Skeletal muscle tissue (tissue), 3 donors: ENCODE measurements at regions not wholly inside any gene's neighbourhood (a gene's known extent, or its start where the extent isn't known, plus 50 kb on each side); places are given as distances from the start of the nearest gene placed in this dataset.

ENCODE experiments used
- H3K27ac ChIP-seq: one replicate; pipeline ENCODE4 v1.7.0; 2013; ENCODE audit warnings: mild to moderate bottlenecking, low read depth, low read length, inconsistent platforms
- H3K27me3 ChIP-seq, 3 donors: one replicate each; pipeline ENCODE4 v1.7.0; 2013; ENCODE audit warnings: low read length in 3 of 3; ENCODE audit not compliant: control insufficient read depth in 3 of 3, insufficient read depth in 3 of 3
- H3K36me3 ChIP-seq, 3 donors: one replicate each; pipeline ENCODE4 v1.7.0; 2013; ENCODE audit warnings: low read length in 3 of 3; ENCODE audit not compliant: control insufficient read depth in 3 of 3, insufficient read depth in 3 of 3
- H3K4me1 ChIP-seq, 3 donors: one replicate each; pipeline ENCODE4 v1.7.0; 2013; ENCODE audit warnings: low read length in 3 of 3, mild to moderate bottlenecking in 3 of 3; ENCODE audit not compliant: control insufficient read depth in 3 of 3, insufficient read depth in 3 of 3
- H3K4me3 ChIP-seq, 3 donors: one replicate each; pipeline ENCODE4 v1.7.0; 2013; ENCODE audit warnings: low read length in 3 of 3
- H3K9ac ChIP-seq, 3 donors: one replicate each; pipeline ENCODE4 v1.7.0; 2013; ENCODE audit warnings: low read length in 3 of 3, mild to moderate bottlenecking in 3 of 3, moderate library complexity in 2 of 3, low read depth in 1 of 3
- H3K9me3 ChIP-seq, 3 donors: one replicate each; pipeline ENCODE4 v1.7.0; 2013; ENCODE audit warnings: low read length in 3 of 3; ENCODE audit not compliant: control insufficient read depth in 3 of 3
- donor health status: Osteomylitis.

DNA sequence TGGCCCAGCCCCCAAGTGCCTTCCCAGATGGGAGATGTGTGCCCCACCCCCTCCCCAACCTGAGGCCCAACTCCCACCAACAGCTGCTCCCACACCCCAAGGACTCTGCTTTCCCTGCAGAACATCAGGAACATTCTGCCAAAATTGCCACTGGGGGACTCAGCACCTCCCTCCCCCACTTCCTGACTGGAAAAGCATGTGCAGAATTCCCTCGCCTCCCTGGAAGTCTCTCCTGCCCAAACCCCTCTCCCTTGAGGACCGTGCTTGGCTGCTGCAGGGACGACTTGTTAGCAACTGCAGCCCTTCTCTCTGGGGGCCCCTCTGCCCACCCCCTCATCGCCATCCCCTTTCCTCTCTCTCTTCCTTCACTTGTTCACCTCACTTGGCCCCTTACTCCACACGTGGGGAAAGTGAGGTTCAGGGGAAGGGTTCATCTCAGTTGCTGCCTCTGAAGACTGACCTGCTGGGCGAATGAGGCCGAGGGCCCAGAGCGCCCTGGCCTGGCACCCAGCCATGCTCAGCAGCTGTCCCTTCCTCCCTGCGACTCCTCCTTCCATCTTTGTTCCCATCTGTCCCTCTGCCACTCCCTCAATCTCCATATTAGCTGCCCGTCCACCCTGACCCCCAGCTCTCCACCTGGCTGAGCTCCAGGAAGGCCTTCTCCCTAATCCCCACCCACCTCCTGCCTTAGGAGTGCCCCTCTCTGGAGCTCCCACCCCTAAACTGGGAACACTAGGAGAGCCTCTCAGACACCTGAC is 105.1 kb downstream of the CHST1 start:
- Histone ChIP-seq H3K36me3 (no peaks in the 10 kb centered on the region), H3K9me3 (no peaks in the 10 kb centered on the region), H3K9ac (peak overlapping the region in 1 of 3 donors; percentile 50), H3K4me3 (peak overlapping the region in 1 of 3 donors; percentile 22), H3K27ac (peak overlapping the region; percentile 70), H3K4me1 (peaks cover 15 to 31% (median 16%) of the 10 kb centered on the region in 3 donors), H3K27me3 (no peaks in the 10 kb centered on the region)

DNA sequence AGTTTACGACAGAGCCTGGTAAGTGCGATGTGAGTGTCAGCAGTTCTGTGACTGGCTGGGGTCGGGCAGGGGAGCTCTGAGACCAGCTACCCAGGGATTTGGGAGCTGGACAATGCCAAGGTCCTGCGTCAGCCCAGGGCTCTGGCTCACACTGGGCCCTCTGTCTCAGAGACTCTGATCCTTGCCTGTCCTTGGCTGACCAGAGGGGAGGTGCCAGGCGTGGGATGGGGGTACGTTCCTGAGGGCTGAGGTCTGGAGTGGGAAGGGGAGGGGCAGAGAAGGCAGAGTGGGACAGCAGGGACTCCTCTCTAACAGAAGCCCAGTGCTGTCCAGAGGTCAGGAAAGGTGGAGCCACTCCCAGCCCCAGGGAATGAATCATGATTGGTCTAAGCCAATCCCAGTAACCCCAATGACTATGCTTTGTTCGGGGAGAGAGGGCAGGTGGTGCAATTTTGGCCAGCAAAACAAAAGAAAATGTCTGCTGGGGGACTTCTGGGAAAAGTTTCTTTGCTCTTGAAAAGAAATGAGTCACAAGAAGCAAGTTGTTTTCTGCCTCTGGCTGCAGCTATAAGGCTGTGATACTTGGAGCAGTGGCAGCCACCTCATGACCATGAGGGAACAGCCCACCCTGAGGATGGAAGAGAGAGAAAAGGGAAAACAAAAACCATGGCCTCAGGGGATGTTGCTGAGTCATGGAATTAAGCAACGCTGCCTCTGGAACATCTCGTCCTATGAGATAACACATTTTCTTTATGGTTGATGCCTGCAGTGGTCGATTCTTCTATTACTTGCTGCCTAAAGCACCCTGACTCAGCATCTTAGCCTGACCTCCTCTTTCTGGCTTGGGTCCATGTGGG is 108.3 kb downstream of the CHST1 start:
- H3K9me3 ChIP-seq = no peaks in the 10 kb centered on the region
- no peak overlapping the region for H3K4me3 ChIP-seq
- H3K36me3 ChIP-seq = no peaks in the 10 kb centered on the region
- H3K27ac ChIP-seq = no peak overlapping the region
- H3K9ac ChIP-seq = no peak overlapping the region
- H3K27me3 ChIP-seq = no peaks in the 10 kb centered on the region
- H3K4me1 ChIP-seq = peaks cover 24 to 47% (median 33%) of the 10 kb centered on the region in 3 donors

DNA sequence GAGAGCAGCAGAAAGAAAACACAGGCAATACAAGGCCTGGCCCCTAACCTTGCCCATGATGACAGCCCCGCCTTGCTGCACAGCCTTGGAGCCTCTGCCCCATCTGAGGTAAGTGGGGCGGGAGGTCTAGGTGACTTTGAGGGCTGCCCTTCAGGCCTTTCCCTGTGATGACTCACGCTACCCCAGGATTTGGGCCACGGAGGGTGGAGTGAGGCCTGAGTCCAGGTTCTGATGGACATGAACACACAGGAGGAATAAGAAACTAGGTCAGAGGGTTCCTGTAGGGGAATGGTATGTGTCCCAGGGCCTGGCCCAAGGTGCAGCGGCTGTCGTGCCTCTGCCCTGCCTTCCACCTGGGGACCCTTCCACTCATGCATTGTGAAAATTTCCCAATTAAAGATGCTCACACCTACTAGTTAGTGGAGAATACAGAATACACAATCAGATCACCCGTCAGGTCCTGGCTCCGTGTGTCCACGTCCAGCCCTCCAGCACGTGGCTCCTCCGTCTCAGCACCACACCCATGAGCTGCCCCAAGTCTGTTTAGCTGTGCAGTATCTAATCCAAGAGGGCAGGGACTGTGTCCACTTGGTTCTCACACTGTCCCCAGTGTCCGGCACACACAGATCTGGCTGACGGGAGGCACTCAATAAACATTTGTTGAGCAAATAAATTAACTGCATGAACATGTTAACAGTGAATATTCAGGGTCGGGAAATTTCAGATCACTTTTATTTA is 111.0 kb downstream of the CHST1 start:
- Histone ChIP-seq H3K27ac (peak overlapping the region; percentile 43), H3K4me3 (no peak overlapping the region), H3K9ac (peak overlapping the region in 1 of 3 donors; percentile 50)

GRCh38 chr11:45553383-45553936 is 112.0 kb downstream of the CHST1 start:
- peaks cover 8 to 29% (median 18%) of the 10 kb centered on the region in 3 donors for H3K4me1 ChIP-seq
- no peaks in the 10 kb centered on the region for H3K9me3 ChIP-seq
- peak overlapping the region; percentile 43 for H3K27ac ChIP-seq
- no peaks in the 10 kb centered on the region for H3K27me3 ChIP-seq
- no peak overlapping the region for H3K4me3 ChIP-seq
- no peaks in the 10 kb centered on the region for H3K36me3 ChIP-seq
- H3K9ac ChIP-seq = no peak overlapping the region

More for the DNA sequence above, 111.0 kb downstream of the CHST1 start:
- Histone ChIP-seq H3K4me1 (peaks cover 8 to 29% (median 18%) of the 10 kb centered on the region in 3 donors), H3K27me3 (no peaks in the 10 kb centered on the region), H3K36me3 (no peaks in the 10 kb centered on the region), H3K9me3 (no peaks in the 10 kb centered on the region)

GRCh38 chr11:45551191-45551713 is 114.2 kb downstream of the CHST1 start:
- H3K4me1 ChIP-seq = peaks cover 8 to 23% (median 18%) of the 10 kb centered on the region in 3 donors
- no peaks in the 10 kb centered on the region for H3K36me3 ChIP-seq
- H3K9me3 ChIP-seq = no peaks in the 10 kb centered on the region
- H3K4me3 ChIP-seq = no peak overlapping the region
- no peak overlapping the region for H3K9ac ChIP-seq
- no peaks in the 10 kb centered on the region for H3K27me3 ChIP-seq
- H3K27ac ChIP-seq = no peak overlapping the region

GRCh38 chr11:45549257-45549656 is 116.2 kb downstream of the CHST1 start:
- Histone ChIP-seq H3K27ac (no peak overlapping the region), H3K9ac (no peak overlapping the region), H3K27me3 (no peaks in the 10 kb centered on the region), H3K4me1 (peaks cover 3 to 8% (median 5%) of the 10 kb centered on the region in 3 donors), H3K9me3 (no peaks in the 10 kb centered on the region), H3K4me3 (no peak overlapping the region), H3K36me3 (no peaks in the 10 kb centered on the region)

GRCh38 chr11:45546366-45546765 is 119.1 kb downstream of the CHST1 start:
- Histone ChIP-seq H3K27me3 (peaks cover 3 to 5% (median 4%) of the 10 kb centered on the region in 3 donors), H3K27ac (no peak overlapping the region), H3K4me1 (no peaks in the 10 kb centered on the region), H3K9me3 (no peaks in the 10 kb centered on the region), H3K4me3 (no peak overlapping the region), H3K9ac (no peak overlapping the region), H3K36me3 (no peaks in the 10 kb centered on the region)

DNA sequence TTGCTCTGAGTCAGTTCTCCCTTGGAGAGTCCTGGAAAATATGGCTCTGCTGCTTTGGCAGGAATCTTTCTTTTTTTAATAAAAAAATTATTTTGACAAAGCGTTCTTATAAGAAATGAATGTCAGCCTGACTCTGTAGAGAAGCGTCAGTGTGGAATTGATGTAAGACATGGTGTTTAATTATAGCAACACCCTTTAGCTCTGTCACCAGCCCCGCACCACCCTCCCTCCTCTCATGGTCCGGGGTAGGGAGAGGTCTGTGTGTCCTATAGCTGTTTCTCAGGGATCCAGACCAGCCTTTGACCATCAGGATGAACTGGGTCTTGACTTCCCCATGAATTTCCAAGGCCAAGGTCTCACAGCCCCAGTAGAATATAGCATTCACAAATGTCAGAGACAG is 120.6 kb downstream of the CHST1 start:
- Histone ChIP-seq H3K4me1 (no peaks in the 10 kb centered on the region), H3K9me3 (no peaks in the 10 kb centered on the region), H3K4me3 (no peak overlapping the region), H3K9ac (no peak overlapping the region), H3K36me3 (no peaks in the 10 kb centered on the region), H3K27ac (no peak overlapping the region), H3K27me3 (peaks cover 3 to 7% (median 5%) of the 10 kb centered on the region in 3 donors)

DNA sequence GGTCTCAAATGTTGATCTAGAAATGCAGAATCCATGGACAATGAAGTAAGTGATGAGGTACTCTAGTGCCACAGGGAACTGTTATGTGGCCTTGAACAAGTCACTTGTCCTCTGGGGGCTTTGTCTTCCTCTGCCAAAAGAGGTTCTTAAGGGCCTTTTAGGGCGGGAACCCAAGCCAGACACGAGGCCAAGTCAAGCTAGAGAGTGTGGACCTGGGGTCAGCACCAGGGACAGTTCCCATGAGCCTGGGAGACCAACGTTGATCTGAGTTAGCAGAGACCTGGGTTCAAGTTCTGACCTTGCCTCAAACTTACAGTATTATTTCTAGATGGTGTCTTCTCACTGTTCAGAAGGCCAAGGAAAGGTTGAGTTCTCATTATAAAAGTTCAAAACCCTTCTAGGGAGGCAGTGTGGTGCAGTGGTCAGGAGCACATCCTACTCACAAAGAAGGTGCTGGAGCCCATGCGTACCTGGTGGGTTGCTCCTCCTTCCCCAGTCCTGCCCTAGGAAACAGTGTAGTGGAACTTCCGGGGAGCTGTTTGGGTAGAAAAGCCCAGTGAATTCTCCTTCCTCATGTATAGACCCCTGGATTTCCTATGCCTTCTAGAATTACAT is 121.5 kb downstream of the CHST1 start:
- peaks cover 3 to 7% (median 5%) of the 10 kb centered on the region in 3 donors for H3K27me3 ChIP-seq

More for the DNA sequence above, 121.5 kb downstream of the CHST1 start:
- no peak overlapping the region for H3K27ac ChIP-seq
- H3K36me3 ChIP-seq = no peaks in the 10 kb centered on the region
- H3K4me3 ChIP-seq = no peak overlapping the region
- H3K9ac ChIP-seq = no peak overlapping the region
- peaks cover 0 to under 1% (median 0%) of the 10 kb centered on the region in 3 donors for H3K4me1 ChIP-seq
- H3K9me3 ChIP-seq = no peaks in the 10 kb centered on the region
